ENCODE measurements at regions not wholly inside any gene's neighbourhood (a gene's known extent, or its start where the extent isn't known, plus 50 kb on each side); places are given as distances from the start of the nearest gene placed in this dataset.

DNA sequence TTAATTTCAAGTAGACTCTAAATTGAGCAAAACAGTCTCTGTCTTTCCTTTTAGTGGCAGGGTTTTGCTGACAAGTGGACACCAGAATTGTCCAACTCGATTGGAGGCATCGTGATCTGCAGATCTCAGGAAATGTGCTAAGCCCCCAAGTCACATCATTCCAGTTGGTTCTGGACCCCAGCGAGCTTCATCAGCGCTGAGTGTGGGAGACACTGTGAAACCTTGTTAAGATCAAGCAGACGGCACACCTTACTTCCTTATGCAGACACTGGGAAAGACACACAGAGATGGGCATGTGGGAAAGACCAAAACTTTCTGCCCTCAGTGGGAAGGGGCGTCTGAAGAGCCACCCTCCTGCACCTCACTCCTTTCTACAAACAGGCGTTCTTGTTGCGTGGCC is 440.8 kb downstream of the GLRX3 start:
- DNase-seq (ENCODE audit: low spot score), result no peak
- TF ChIP-seq POLR2A (IDR thresholded peaks at IDR 0.05), result no peak
- no peak for TF ChIP-seq POLR2AphosphoS5 (IDR thresholded peaks at IDR 0.05)
- TF ChIP-seq, protein P1, sequence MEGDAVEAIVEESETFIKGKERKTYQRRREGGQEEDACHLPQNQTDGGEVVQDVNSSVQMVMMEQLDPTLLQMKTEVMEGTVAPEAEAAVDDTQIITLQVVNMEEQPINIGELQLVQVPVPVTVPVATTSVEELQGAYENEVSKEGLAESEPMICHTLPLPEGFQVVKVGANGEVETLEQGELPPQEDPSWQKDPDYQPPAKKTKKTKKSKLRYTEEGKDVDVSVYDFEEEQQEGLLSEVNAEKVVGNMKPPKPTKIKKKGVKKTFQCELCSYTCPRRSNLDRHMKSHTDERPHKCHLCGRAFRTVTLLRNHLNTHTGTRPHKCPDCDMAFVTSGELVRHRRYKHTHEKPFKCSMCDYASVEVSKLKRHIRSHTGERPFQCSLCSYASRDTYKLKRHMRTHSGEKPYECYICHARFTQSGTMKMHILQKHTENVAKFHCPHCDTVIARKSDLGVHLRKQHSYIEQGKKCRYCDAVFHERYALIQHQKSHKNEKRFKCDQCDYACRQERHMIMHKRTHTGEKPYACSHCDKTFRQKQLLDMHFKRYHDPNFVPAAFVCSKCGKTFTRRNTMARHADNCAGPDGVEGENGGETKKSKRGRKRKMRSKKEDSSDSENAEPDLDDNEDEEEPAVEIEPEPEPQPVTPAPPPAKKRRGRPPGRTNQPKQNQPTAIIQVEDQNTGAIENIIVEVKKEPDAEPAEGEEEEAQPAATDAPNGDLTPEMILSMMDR (IDR thresholded peaks at IDR 0.05), result no peak
- Histone ChIP-seq H3K9me3 (no peaks in the 10 kb centered on the region), H3K27me3 (replicated peaks; ENCODE audit: insufficient read depth) (no peaks in the 10 kb centered on the region), H3K4me1 (replicated peaks) (no peaks in the 10 kb centered on the region), H3K27ac (no peak overlapping the region), H3K36me3 (no peaks in the 10 kb centered on the region), H3K4me3 (no peak overlapping the region)
- WGBS, result 90% methylated on average over 8 of the region's 8 CpGs
- intact Hi-C loops (cut with DNase I), result no loop called here

DNA sequence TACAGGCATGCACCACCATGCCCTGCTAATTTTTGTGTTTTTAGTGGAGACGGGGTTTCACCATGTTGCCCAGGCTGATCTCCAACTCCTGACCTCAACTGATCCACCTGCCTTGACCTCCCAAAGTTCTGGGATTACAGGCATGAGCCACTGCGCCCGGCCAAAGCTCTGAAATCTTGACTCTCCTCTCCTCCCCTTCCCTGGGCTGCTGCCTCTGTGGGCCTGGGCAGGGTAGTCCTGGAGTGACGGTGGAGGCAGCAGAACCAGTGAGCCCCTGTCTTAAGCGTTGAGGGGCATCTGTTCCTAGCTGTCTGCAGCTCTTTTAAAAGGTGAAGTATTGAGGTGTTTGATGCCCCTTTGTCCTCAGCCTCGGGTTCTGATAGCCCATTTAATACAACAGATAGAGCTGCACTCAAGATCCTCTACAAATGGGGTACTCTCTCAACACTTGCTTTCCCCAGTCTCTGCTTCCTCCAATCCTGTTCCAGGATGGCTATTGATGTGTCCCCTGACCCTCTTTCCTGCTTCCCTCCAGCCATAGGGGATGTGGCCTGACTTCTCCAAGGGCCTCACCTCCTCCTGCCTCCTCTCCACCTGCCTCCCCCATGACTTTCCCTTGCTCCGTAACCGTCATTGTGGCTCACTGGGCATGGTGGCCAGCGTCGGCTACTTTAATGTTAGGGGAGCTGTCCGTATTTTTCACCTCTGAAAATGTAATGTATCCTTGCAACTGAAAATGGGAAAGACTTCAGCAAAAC is 442.5 kb downstream of the GLRX3 start:
- intact Hi-C loops (cut with DNase I), result no loop called here
- H3K9me3 ChIP-seq, result no peaks in the 10 kb centered on the region
- H3K36me3 ChIP-seq, result no peaks in the 10 kb centered on the region
- H3K27me3 ChIP-seq (replicated peaks; ENCODE audit: insufficient read depth), result no peaks in the 10 kb centered on the region
- 89% methylated on average over 11 of the region's 11 CpGs for WGBS
- no peak for DNase-seq (ENCODE audit: low spot score)
- no peak overlapping the region for H3K27ac ChIP-seq
- TF ChIP-seq, protein P1 (IDR thresholded peaks at IDR 0.05), result no peak
- TF ChIP-seq POLR2A (IDR thresholded peaks at IDR 0.05) (no peak), POLR2AphosphoS5 (IDR thresholded peaks at IDR 0.05) (no peak)
- no peak overlapping the region for H3K4me3 ChIP-seq
- no peaks in the 10 kb centered on the region for H3K4me1 ChIP-seq (replicated peaks)

DNA sequence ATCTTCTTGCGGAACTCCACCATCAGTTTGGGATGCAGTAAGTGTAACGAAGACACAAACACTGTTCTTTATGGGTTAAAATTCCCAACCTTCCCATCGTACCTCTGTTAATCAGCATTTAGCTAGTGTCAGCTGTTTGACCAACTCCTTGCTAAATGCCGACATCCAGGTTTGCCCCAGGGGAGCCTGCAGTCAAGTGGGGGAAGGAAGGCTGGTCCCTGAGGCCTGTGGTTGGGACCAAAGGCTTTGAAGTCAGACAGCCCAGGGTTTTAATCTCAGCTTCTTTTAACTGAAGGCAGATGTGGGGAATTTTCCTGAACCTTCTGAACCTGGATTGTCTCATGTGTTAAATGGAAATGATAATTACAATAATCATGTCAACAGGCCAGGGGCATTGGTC is 443.7 kb downstream of the GLRX3 start:
- WGBS, result 67% methylated on average over 4 of the region's 4 CpGs
- TF ChIP-seq, protein P1 (IDR thresholded peaks at IDR 0.05), result no peak
- no peak for TF ChIP-seq POLR2AphosphoS5 (IDR thresholded peaks at IDR 0.05)
- no peak for TF ChIP-seq POLR2A (IDR thresholded peaks at IDR 0.05)
- Histone ChIP-seq H3K4me3 (no peak overlapping the region), H3K27me3 (replicated peaks; ENCODE audit: insufficient read depth) (no peaks in the 10 kb centered on the region), H3K9me3 (no peaks in the 10 kb centered on the region), H3K27ac (no peak overlapping the region), H3K36me3 (no peaks in the 10 kb centered on the region), H3K4me1 (replicated peaks) (no peaks in the 10 kb centered on the region)
- DNase-seq (ENCODE audit: low spot score), result no peak
- intact Hi-C loops (cut with DNase I), result no loop called here

DNA sequence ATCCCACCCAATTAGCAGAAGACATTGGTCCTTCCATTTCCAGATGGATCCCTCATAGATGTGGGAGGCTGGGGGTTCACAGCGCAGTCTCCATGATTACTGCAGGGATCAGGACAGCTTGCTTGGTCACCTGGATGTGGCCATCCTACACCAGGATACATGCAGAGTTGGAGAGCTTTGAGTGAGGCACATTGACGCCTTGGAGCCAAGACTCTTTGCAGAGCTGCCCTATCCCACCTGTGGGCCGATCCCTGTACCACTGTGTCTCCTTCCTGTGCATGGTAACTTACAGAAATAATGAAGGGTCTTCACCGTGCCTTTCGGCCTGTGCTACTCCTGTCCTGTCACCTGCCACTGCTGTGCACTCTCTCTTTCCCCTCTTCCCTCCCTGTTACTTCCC is 444.8 kb downstream of the GLRX3 start:
- TF ChIP-seq POLR2A (IDR thresholded peaks at IDR 0.05) (no peak), POLR2AphosphoS5 (IDR thresholded peaks at IDR 0.05) (no peak)
- TF ChIP-seq, protein P1 (IDR thresholded peaks at IDR 0.05), result no peak
- no peaks in the 10 kb centered on the region for H3K27me3 ChIP-seq (replicated peaks; ENCODE audit: insufficient read depth)
- no peak overlapping the region for H3K27ac ChIP-seq
- H3K9me3 ChIP-seq, result no peaks in the 10 kb centered on the region
- DNase-seq (ENCODE audit: low spot score), result no peak
- intact Hi-C loops (cut with DNase I), result no loop called here
- no peaks in the 10 kb centered on the region for H3K4me1 ChIP-seq (replicated peaks)
- H3K4me3 ChIP-seq, result no peak overlapping the region
- H3K36me3 ChIP-seq, result no peaks in the 10 kb centered on the region
- WGBS, result 94% methylated on average over 5 of the region's 5 CpGs

DNA sequence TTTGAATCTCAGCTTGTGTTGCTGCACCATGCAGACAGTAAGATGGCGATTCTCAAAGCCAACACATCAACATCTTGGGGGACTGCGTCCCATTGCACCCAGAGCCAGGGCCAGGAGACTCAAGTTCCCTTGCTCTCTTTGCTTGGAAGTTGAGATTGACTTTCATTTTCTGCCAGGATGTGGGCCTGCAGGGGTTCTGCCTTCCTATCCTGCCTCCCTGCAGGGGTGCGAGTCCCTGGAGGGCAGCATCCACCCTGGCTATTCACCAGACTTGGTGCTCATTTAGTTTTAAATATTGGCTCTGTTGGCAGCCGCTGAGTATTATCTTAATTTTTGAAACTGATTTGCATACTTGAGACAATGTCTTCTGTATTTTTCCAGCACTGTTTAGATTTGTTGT is 451.5 kb downstream of the GLRX3 start:
- Histone ChIP-seq H3K27ac (no peak overlapping the region), H3K4me3 (no peak overlapping the region), H3K4me1 (replicated peaks) (no peaks in the 10 kb centered on the region), H3K36me3 (no peaks in the 10 kb centered on the region), H3K9me3 (no peaks in the 10 kb centered on the region), H3K27me3 (replicated peaks; ENCODE audit: insufficient read depth) (no peaks in the 10 kb centered on the region)
- TF ChIP-seq, protein P1 (IDR thresholded peaks at IDR 0.05), result no peak
- TF ChIP-seq POLR2A (IDR thresholded peaks at IDR 0.05) (no peak), POLR2AphosphoS5 (IDR thresholded peaks at IDR 0.05) (no peak)
- intact Hi-C loops (cut with DNase I), result no loop called here
- 82% methylated on average over 4 of the region's 4 CpGs for WGBS
- no peak for DNase-seq (ENCODE audit: low spot score)
